ENCODE measurements at regions not wholly inside any gene's neighbourhood (a gene's known extent, or its start where the extent isn't known, plus 50 kb on each side); places are given as distances from the start of the nearest gene placed in this dataset.

DNA sequence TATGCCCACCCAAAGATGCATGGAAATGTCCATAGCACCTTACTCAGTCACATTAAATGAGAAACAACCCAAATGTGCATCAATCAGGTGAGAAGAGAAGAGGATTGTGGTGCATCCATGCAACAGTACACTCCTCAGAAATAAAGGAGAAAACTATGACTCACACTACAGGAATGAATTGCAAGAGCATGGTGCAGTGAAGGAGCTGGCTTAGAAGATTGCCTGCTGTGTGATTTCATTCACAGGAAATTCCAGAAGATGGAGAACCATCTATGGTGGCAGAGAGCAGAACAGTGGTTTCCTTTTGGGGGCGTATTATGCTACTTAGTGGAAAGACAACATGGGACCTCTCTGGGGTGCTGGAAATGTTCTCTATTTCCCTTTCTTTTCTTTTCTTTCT lies 278.6 kb upstream of the AJAP1 start:
- WGBS, 2 experiments (ENCODE audit: extremely low coverage in 2 of 2, insufficient read length in 1 of 2), result no CpG with 5 or more reads among the region's 1 CpG
- dilution Hi-C loops (cut with HindIII; ENCODE audit: low sequenced_read_pairs, unreplicated experiment), result no loop called here
- ATAC-seq (ENCODE audit: low read depth), result no peak

More for the DNA sequence above, 278.6 kb upstream of the AJAP1 start:
- Histone ChIP-seq H3K23ac (ENCODE audit: low read depth, low read length) (no peak overlapping the region), H3K18ac (ENCODE audit: low read depth, low read length) (no peak overlapping the region), H3K27ac (ENCODE audit: insufficient read depth, low read length) (no peak overlapping the region), H3K9me3 (ENCODE audit: control insufficient read depth, insufficient read depth, low read length) (peaks cover 39% of the 10 kb centered on the region), H2BK20ac (ENCODE audit: low read depth, low read length) (no peak overlapping the region), H3K14ac (replicated peaks; ENCODE audit: low read depth, low read length) (no peak overlapping the region), H3K4me1 (ENCODE audit: control insufficient read depth, insufficient read depth, low read length) (no peaks in the 10 kb centered on the region), H2AK5ac (ENCODE audit: low read depth, low read length) (no peak overlapping the region), H3K9me1 (ENCODE audit: insufficient read depth, low read length) (no peaks in the 10 kb centered on the region), H4K5ac (ENCODE audit: low read depth, low read length) (no peak overlapping the region), H3K4me3 (ENCODE audit: insufficient read depth, low read depth, low read length) (no peak overlapping the region), H3K27me3 (ENCODE audit: control insufficient read depth, insufficient read depth, low read length) (no peaks in the 10 kb centered on the region), H2AFZ (replicated peaks; ENCODE audit: low read length, poor library complexity) (no peak overlapping the region), H4K91ac (ENCODE audit: insufficient read depth, low read depth, low read length) (no peak overlapping the region), H4K20me1 (ENCODE audit: insufficient read depth, low read length) (no peaks in the 10 kb centered on the region), H3K56ac (ENCODE audit: extremely low read depth, insufficient read depth, low read length) (no peak overlapping the region), H3K36me3 (ENCODE audit: control insufficient read depth, insufficient read depth, low read length) (no peaks in the 10 kb centered on the region), H2BK5ac (ENCODE audit: low read depth, low read length, poor library complexity, severe bottlenecking) (no peak overlapping the region), H2AK9ac (replicated peaks; ENCODE audit: low read depth, low read length, poor library complexity) (no peak overlapping the region), H4K8ac (ENCODE audit: low read depth in 2 of 2, low read length in 2 of 2) (no peak overlapping the region), H3K79me1 (ENCODE audit: low read depth in 1 of 2, low read length in 2 of 2) (no peaks in the 10 kb centered on the region), H3K4ac (ENCODE audit: low read depth, low read length) (no peak overlapping the region), H2BK120ac (ENCODE audit: low read depth, low read length) (no peak overlapping the region), H3K4me2 (ENCODE audit: low read depth, low read length) (no peak overlapping the region), H2BK15ac (ENCODE audit: low read depth, low read length) (no peak overlapping the region), H3K9ac (ENCODE audit: low read depth, low read length) (no peak overlapping the region)
- intact Hi-C loops (cut with micrococcal nuclease) (no loop called here), in situ Hi-C loops (cut with MboI; ENCODE audit: low sequenced_read_pairs) (no loop called here)
- BruUV-seq (replicated peaks), result no TSS peak
- ChIA-PET POLR2A (ENCODE audit: unreplicated experiment) (no interaction called here), CTCF (no interaction called here)
- no peak for DNase-seq
- no peak for TF ChIP-seq MAFK (IDR thresholded peaks at IDR 0.05; ENCODE audit: low read depth, low read length)
- no peak for TF ChIP-seq FOS (IDR thresholded peaks at IDR 0.05; ENCODE audit: low read depth, low read length)
- no peak for TF ChIP-seq POLR2A (IDR thresholded peaks at IDR 0.05; ENCODE audit: low read depth, low read length)
- no peak for TF ChIP-seq CEBPB (IDR thresholded peaks at IDR 0.05; ENCODE audit: low read depth, low read length)
- TF ChIP-seq SMC3 (IDR thresholded peaks at IDR 0.05; ENCODE audit: low read depth, low read length), result no peak
- TF ChIP-seq, protein P1, sequence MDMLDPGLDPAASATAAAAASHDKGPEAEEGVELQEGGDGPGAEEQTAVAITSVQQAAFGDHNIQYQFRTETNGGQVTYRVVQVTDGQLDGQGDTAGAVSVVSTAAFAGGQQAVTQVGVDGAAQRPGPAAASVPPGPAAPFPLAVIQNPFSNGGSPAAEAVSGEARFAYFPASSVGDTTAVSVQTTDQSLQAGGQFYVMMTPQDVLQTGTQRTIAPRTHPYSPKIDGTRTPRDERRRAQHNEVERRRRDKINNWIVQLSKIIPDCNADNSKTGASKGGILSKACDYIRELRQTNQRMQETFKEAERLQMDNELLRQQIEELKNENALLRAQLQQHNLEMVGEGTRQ (IDR thresholded peaks at IDR 0.05; ENCODE audit: low read depth, low read length), result no peak
- no peak for TF ChIP-seq RAD21 (IDR thresholded peaks at IDR 0.05; ENCODE audit: low read length)
- TF ChIP-seq RFX5 (IDR thresholded peaks at IDR 0.05; ENCODE audit: low read depth, low read length), result no peak
